HCT116 (cell line): ENCODE measurements at regions not wholly inside any gene's neighbourhood (a gene's known extent, or its start where the extent isn't known, plus 50 kb on each side); places are given as distances from the start of the nearest gene placed in this dataset.

Experiments used
- ATAC-seq: fragments of 200-7000 bp; cut with Tn5 transposase; 2 replicates; pipeline ENCODE4 v1.9.1; 2020; ENCODE audit warnings: mild to moderate bottlenecking, moderate library complexity
- BruUV-seq: library from RNA; stranded (reverse); fragments of 400-500 nt; replicated peaks from 2 replicates; lab custom pipeline; 2021; lab: Mats Ljungman, UMichigan
- CTCF ChIA-PET: fragments of 300-600 bp; sonication (Branson Sonifier 250); formaldehyde crosslinking; loops from one replicate; lab custom pipeline; 2021; ENCODE audit warnings: antibody characterized with exemption; lab: Charles Lee
- POLR2A ChIA-PET: fragments of 300-600, 350-600 bp; sonication (Branson Sonifier 250); formaldehyde crosslinking; loops from one replicate; lab custom pipeline; 2021; ENCODE audit warnings: antibody characterized with exemption; lab: Charles Lee
- RAD21 ChIA-PET, 2 experiments: fragments of 300-600 bp; sonication (Branson Sonifier 250); formaldehyde crosslinking; loops; one replicate each; lab custom pipeline; 2023; ENCODE audit warnings: low total read pairs in 2 of 2; ENCODE audit not compliant: uncharacterized antibody in 2 of 2, unreplicated experiment in 2 of 2, low non-redundant PET in 1 of 2; lab: Charles Lee
- DNase-seq: peaks from one replicate; pipeline ENCODE4 v3.0.0-alpha.2; 2010; ENCODE audit warnings: low read depth, low spot score
- H2AFZ ChIP-seq: fragments of 200-600 bp; shearing (Covaris generic), sonication (generic); 2 replicates; pipeline ENCODE4 v1.6.1; 2017; ENCODE audit warnings: low read depth, mixed run types, mixed read lengths, antibody characterized with exemption, low read length; ENCODE audit not compliant: poor library complexity, severe bottlenecking
- H3K27ac ChIP-seq: 2 replicates; pipeline ENCODE4 v1.5.1; 2012; ENCODE audit warnings: low read depth, low read length
- H3K27me3 ChIP-seq: fragments of 200-600 bp; sonication (generic); 2 replicates; pipeline ENCODE4 v1.6.1; 2016; ENCODE audit warnings: mixed run types, low read length, mixed read lengths; ENCODE audit not compliant: insufficient read depth
- H3K36me3 ChIP-seq, 2 experiments: fragments of 200-500 bp in 1 of 2; fragments of 200-600 bp in 1 of 2; sonication (Bioruptor generic) in 1 of 2; sonication (generic) in 1 of 2; 2 replicates each; pipeline versions ENCODE4 v1.5.1 to v1.6.1; 2014 to 2016; ENCODE audit warnings: low read length in 2 of 2, inconsistent platforms in 1 of 2, mixed read lengths in 1 of 2, mixed run types in 1 of 2; ENCODE audit not compliant: insufficient read depth in 2 of 2, control insufficient read depth in 1 of 2
- H3K4me1 ChIP-seq, 2 experiments: fragments of 200-600 bp in 1 of 2; sonication (generic) in 1 of 2; 2 replicates each; pipeline versions ENCODE4 v1.5.1 to v1.6.1; 2012 to 2017; ENCODE audit warnings: low read length in 2 of 2, inconsistent platforms in 1 of 2, mild to moderate bottlenecking in 1 of 2, mixed read lengths in 1 of 2, mixed run types in 1 of 2, moderate library complexity in 1 of 2; ENCODE audit not compliant: insufficient read depth in 2 of 2, control insufficient read depth in 1 of 2
- H3K4me2 ChIP-seq: fragments of 200-600 bp; sonication (generic); 2 replicates; pipeline ENCODE4 v1.6.1; 2017; ENCODE audit warnings: mixed run types, low read length, mixed read lengths
- H3K4me3 ChIP-seq, 2 experiments: fragments of 200-600 bp in 1 of 2; sonication (generic) in 1 of 2; replicated peaks in 1 of 2; 2 replicates each; pipeline ENCODE4 v1.5.1; 2011 to 2016; ENCODE audit warnings: low read length in 2 of 2, control low read depth in 1 of 2, low read depth in 1 of 2, mild to moderate bottlenecking in 1 of 2, mixed read lengths in 1 of 2, mixed run types in 1 of 2
- H3K79me2 ChIP-seq: fragments of 200-600 bp; sonication (generic); 2 replicates; pipeline ENCODE4 v1.6.1; 2017; ENCODE audit warnings: mild to moderate bottlenecking, mixed run types, low read length, moderate library complexity, mixed read lengths; ENCODE audit not compliant: insufficient read depth
- H3K9ac ChIP-seq: fragments of 200-600 bp; sonication (generic); 2 replicates; pipeline ENCODE4 v1.6.1; 2016; ENCODE audit warnings: low read length, mixed read lengths
- H3K9me2 ChIP-seq: fragments of 200-600 bp; sonication (generic), shearing (Covaris generic); 2 replicates; pipeline ENCODE4 v1.6.1; 2017; ENCODE audit warnings: mixed run types, mild to moderate bottlenecking, moderate library complexity; ENCODE audit not compliant: insufficient read depth
- H3K9me3 ChIP-seq, 2 experiments: fragments of 200-500 bp in 1 of 2; fragments of 200-600 bp in 1 of 2; sonication (Bioruptor generic) in 1 of 2; sonication (generic) in 1 of 2; 2 replicates each; pipeline ENCODE4 v1.6.1; 2014 to 2017; ENCODE audit warnings: low read length in 2 of 2, mixed read lengths in 2 of 2, inconsistent platforms in 1 of 2, low read depth in 1 of 2, mild to moderate bottlenecking in 1 of 2, mixed run types in 1 of 2, moderate library complexity in 1 of 2; ENCODE audit not compliant: control insufficient read depth in 1 of 2, insufficient read depth in 1 of 2
- H4K20me1 ChIP-seq: fragments of 200-600 bp; sonication (generic), shearing (Covaris generic); 2 replicates; pipeline ENCODE4 v1.6.1; 2017; ENCODE audit warnings: mixed run types, mild to moderate bottlenecking, moderate library complexity; ENCODE audit not compliant: insufficient read depth
- EGR1 ChIP-seq: IDR thresholded peaks from 2 replicates; pipeline ENCODE4 v1.6.1; 2012; ENCODE audit warnings: low read depth
- ELF1 ChIP-seq: IDR thresholded peaks from 2 replicates; pipeline ENCODE4 v1.6.1; 2012; ENCODE audit warnings: low read depth, borderline replicate concordance
- EZH2 ChIP-seq: fragments of 200-600 bp; sonication (generic); IDR thresholded peaks from 2 replicates; pipeline ENCODE4 v1.6.1; 2017; ENCODE audit warnings: antibody characterized with exemption, mixed run types
- FOSL1 ChIP-seq: IDR thresholded peaks from 2 replicates; pipeline ENCODE4 v1.6.1; 2012; ENCODE audit warnings: low read depth
- RAD21 ChIP-seq: IDR thresholded peaks from 2 replicates; pipeline ENCODE4 v1.6.1; 2012; ENCODE audit warnings: low read depth, mild to moderate bottlenecking
- SP1 ChIP-seq: IDR thresholded peaks from 2 replicates; pipeline ENCODE4 v1.6.1; 2012; ENCODE audit warnings: low read depth
- TCF7L2 ChIP-seq: IDR thresholded peaks from 2 replicates; pipeline ENCODE4 v1.7.0; 2011; ENCODE audit warnings: borderline replicate concordance, inconsistent platforms; ENCODE audit not compliant: insufficient read depth, insufficient read length; ENCODE audit errors: extremely low read depth
- YY1 ChIP-seq: IDR thresholded peaks from 2 replicates; pipeline ENCODE4 v1.6.1; 2011; ENCODE audit warnings: low read length, low read depth, moderate library complexity, mild to moderate bottlenecking; ENCODE audit not compliant: insufficient replicate concordance; ENCODE audit errors: extremely low read depth
- ZFX ChIP-seq: fragments of 450-650 bp; IDR thresholded peaks from 2 replicates; pipeline ENCODE4 v1.6.1; 2017
- intact Hi-C: fragments of 100-400 bp; cut with micrococcal nuclease; formaldehyde crosslinking; loops from 2 replicates; pipeline ENCODE4 v1.10.0; 2022
- TF ChIP-seq, protein P1 (sequence below): IDR thresholded peaks from 2 replicates; pipeline ENCODE4 v1.6.1; 2011; ENCODE audit warnings: mild to moderate bottlenecking, low read length, moderate library complexity; ENCODE audit not compliant: insufficient replicate concordance; ENCODE audit errors: extremely low read depth

DNA sequence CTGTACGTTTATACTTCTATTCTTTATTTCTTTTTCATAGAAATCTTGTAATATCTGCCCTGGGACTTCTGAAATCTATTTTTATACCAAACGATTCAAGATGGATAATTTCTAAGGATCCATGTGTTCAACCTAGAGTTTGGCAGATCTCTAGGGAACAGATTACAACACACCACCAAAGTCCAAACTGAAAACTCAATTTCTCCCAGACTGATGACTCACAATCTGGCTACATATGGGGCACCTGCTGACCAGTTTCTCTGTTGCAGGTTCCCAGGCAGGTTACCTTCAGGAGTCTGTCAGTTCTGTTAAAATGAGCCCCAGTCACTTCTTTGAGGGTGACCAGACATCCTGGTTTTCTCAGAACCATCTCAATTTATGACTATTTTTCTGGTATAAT lies 439.4 kb downstream of the GPATCH2 start:
- ATAC-seq (no peak), DNase-seq (no peak)
- no peaks in the 10 kb centered on the region for H4K20me1 ChIP-seq
- H3K36me3 ChIP-seq = no peaks in the 10 kb centered on the region
- no peaks in the 10 kb centered on the region for H3K9me2 ChIP-seq
- no peak overlapping the region for H3K27ac ChIP-seq
- no peaks in the 10 kb centered on the region for H3K27me3 ChIP-seq
- no peak overlapping the region for H2AFZ ChIP-seq
- no peak overlapping the region for H3K4me2 ChIP-seq
- no peak overlapping the region for H3K4me3 ChIP-seq
- ChIA-PET RAD21 (no interaction called here), CTCF (no interaction called here), POLR2A (no interaction called here)
- TF ChIP-seq ZFX = no peak
- no peak for TF ChIP-seq ELF1
- TF ChIP-seq RAD21 = no peak
- TF ChIP-seq FOSL1 = no peak
- TF ChIP-seq SP1 = no peak
- no peak for TF ChIP-seq TCF7L2
- TF ChIP-seq EGR1 = no peak
- no peak for TF ChIP-seq EZH2
- no peak for TF ChIP-seq YY1
- intact Hi-C loops = no loop called here
- no peaks in the 10 kb centered on the region for H3K9me3 ChIP-seq
- no TSS peak for BruUV-seq
- H3K4me1 ChIP-seq = no peaks in the 10 kb centered on the region
- H3K9ac ChIP-seq = no peak overlapping the region
- H3K79me2 ChIP-seq = no peaks in the 10 kb centered on the region

DNA sequence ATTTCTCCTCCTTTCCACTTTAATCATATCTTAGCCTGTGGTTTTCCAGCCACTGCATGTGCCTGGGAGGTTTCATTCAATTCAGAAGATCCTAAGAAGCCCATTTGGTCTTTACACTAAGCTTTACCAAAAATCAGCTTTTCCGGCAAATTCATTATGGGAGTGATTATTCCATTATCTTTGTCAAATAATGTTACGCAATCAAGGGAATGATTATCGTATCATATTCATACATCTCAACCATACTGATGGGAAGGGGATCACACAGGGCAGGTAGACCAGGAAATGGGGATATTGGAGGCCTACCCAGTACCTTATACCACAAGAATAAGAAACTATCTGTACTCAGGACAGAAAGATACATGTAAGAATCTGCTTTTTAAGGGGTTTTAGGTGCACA lies 440.5 kb downstream of the GPATCH2 start:
- no TSS peak for BruUV-seq
- Histone ChIP-seq H3K9me3 (no peaks in the 10 kb centered on the region), H3K4me3 (no peak overlapping the region), H3K36me3 (no peaks in the 10 kb centered on the region), H2AFZ (no peak overlapping the region), H3K9ac (no peak overlapping the region), H3K27me3 (no peaks in the 10 kb centered on the region), H3K27ac (no peak overlapping the region), H4K20me1 (no peaks in the 10 kb centered on the region), H3K79me2 (no peaks in the 10 kb centered on the region), H3K4me1 (no peaks in the 10 kb centered on the region), H3K4me2 (no peak overlapping the region), H3K9me2 (no peaks in the 10 kb centered on the region)
- TF ChIP-seq, protein P1, sequence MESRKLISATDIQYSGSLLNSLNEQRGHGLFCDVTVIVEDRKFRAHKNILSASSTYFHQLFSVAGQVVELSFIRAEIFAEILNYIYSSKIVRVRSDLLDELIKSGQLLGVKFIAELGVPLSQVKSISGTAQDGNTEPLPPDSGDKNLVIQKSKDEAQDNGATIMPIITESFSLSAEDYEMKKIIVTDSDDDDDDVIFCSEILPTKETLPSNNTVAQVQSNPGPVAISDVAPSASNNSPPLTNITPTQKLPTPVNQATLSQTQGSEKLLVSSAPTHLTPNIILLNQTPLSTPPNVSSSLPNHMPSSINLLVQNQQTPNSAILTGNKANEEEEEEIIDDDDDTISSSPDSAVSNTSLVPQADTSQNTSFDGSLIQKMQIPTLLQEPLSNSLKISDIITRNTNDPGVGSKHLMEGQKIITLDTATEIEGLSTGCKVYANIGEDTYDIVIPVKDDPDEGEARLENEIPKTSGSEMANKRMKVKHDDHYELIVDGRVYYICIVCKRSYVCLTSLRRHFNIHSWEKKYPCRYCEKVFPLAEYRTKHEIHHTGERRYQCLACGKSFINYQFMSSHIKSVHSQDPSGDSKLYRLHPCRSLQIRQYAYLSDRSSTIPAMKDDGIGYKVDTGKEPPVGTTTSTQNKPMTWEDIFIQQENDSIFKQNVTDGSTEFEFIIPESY = no peak
- ATAC-seq (no peak), DNase-seq (no peak)
- intact Hi-C loops = no loop called here
- CTCF ChIA-PET = no interaction called here
- POLR2A ChIA-PET = no interaction called here
- RAD21 ChIA-PET = no interaction called here
